C4-2B (cell line): ENCODE measurements at regions not wholly inside any gene's neighbourhood (a gene's known extent, or its start where the extent isn't known, plus 50 kb on each side); places are given as distances from the start of the nearest gene placed in this dataset.

ENCODE experiments used
- H3K27ac ChIP-seq: fragments of 450-650 bp; 2 replicates; pipeline ENCODE4 v1.5.1; 2017
- CTCF ChIP-seq: fragments of 450-650 bp; conservative IDR thresholded peaks from 2 replicates; pipeline ENCODE4 v1.5.1; 2017; ENCODE audit warnings: mild to moderate bottlenecking
- ZFX ChIP-seq: fragments of 450-650 bp; IDR thresholded peaks from 2 replicates; pipeline ENCODE4 v1.6.1; 2017

DNA sequence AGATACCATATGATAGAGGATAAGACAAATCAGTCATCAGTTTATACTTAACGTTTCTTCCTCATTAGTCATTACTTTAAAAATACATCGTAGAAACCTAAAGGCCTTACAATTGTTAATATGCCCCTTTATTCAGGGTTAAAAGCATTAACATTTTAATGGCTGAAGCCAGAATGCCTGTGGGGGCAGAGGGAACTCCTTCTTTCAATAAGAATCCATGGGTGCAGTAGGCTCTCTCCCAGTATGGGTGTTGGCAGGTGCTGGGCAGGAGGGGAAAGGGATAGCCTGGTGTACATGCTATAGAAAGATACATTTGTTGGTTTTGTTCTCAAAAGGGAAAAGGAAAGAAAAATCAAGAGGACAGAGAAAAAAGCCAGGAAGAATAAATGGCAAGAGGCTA lies 1035.7 kb upstream of the POU3F3 start:
- H3K27ac ChIP-seq = no peak overlapping the region
- TF ChIP-seq ZFX (no peak), CTCF (no peak)

DNA sequence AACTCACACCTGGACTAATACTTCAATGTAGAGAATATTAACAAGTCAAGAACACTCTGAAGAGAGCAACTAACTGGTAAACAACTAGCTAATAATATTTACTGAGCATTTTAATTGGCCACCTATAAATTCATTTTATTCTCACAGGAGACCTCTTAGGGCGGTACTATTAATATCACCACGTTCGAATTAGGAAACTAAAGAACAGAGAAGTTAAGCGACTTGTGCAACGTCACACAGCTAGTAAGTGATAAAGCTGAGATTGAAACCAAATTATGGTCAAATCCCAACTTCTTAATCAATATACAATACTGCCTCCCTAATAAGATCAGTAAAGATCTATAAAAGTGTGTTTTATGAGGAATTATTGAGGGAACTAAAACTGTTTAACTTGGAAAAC lies 1034.3 kb upstream of the POU3F3 start:
- no peak overlapping the region for H3K27ac ChIP-seq
- TF ChIP-seq CTCF (no peak), ZFX (no peak)

DNA sequence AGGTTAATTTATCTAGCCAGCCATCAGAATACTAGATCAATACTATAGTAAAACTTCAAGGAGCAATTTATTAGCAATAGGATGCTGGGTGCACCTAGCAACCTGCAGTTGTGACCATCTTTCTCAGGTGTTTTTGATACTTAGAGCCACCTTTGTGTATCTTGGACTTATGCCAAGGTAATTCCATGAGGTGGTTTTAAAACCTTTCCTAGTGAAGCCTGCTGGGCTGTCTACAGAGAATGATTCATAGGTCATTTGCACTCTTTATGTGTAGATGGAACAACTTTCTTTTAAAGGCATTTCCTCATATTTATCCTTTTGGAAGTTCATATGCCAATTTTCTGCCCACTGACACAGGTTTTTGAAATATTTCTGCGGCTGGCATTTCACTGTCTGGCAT lies 1030.1 kb upstream of the POU3F3 start:
- TF ChIP-seq ZFX (no peak), CTCF (no peak)
- no peak overlapping the region for H3K27ac ChIP-seq

DNA sequence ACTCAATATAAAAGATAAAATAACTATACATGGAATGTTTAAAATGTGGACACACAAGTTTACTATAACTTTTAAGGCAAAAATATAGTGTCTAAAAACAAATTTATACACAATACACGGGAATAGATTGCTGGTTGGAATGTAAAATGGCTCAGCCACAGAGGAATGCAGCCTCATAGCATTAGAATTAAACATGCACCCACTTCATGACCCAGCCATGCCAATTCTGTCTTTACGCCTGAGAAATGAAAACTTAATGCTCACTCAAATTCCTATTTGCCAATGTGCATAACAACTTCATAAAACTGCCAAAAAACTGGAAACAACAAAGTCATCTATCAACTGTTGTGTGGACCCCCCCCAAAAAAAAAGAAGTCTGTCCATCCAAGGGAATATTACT lies 1006.6 kb upstream of the POU3F3 start:
- TF ChIP-seq ZFX = no peak
- TF ChIP-seq CTCF = no peak
- H3K27ac ChIP-seq = no peak overlapping the region

- TF ChIP-seq ZFX (no peak), CTCF (no peak)
- no peak overlapping the region for H3K27ac ChIP-seq
Measured at GRCh38 chr2:103859238-103859637, 994.7 kb upstream of the POU3F3 start.

DNA sequence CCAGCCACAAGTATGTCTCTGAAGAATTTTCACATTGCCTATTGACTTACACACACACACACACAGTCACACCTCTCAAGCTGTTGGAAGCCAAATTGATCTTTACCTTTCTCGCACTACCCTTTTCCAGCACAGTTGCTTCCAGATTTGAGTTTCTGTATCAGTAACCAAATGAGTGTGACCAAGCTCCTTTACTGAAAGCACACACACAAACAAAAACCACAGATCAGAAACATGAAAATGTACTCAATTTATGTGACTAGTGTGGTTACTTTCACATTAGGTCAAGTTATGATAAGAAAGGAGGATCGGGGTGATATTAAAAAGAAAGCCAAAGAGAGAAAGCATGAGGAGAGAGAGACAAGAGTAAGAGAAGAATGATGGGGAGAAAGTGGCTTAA lies 993.9 kb upstream of the POU3F3 start:
- TF ChIP-seq ZFX (no peak), CTCF (no peak)
- H3K27ac ChIP-seq = no peak overlapping the region

- H3K27ac ChIP-seq = no peak overlapping the region
- no peak for TF ChIP-seq CTCF
- TF ChIP-seq ZFX = no peak
Measured at GRCh38 chr2:103868396-103868795, 985.5 kb upstream of the POU3F3 start.
